ENCODE measurements at regions not wholly inside any gene's neighbourhood (a gene's known extent, or its start where the extent isn't known, plus 50 kb on each side); places are given as distances from the start of the nearest gene placed in this dataset.

DNA sequence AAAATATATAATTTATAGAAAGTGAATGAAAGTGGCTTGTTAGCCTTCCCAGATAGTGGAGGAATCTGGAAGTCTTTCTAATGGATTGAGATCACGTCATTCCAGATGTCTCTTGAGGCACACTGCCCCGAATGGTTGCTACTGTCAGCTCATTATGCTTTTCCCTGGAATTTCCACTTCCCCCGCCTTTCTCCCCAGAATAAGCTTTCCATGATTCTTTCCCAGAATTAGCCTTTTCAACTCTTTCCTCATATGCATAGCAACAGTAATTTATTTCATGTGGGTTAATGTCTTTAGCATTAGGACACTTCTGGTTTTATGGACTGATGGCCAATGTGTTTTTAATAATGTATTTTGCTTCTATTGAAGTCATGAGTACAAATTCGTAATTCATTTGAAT, 81.5 kb downstream of the PALM2AKAP2 start:
- H3K4me3 Mint-ChIP-seq: no peak overlapping the region
- H3K36me3 Mint-ChIP-seq (ENCODE audit: low read depth): no peaks in the 10 kb centered on the region
- TF ChIP-seq, protein P1, sequence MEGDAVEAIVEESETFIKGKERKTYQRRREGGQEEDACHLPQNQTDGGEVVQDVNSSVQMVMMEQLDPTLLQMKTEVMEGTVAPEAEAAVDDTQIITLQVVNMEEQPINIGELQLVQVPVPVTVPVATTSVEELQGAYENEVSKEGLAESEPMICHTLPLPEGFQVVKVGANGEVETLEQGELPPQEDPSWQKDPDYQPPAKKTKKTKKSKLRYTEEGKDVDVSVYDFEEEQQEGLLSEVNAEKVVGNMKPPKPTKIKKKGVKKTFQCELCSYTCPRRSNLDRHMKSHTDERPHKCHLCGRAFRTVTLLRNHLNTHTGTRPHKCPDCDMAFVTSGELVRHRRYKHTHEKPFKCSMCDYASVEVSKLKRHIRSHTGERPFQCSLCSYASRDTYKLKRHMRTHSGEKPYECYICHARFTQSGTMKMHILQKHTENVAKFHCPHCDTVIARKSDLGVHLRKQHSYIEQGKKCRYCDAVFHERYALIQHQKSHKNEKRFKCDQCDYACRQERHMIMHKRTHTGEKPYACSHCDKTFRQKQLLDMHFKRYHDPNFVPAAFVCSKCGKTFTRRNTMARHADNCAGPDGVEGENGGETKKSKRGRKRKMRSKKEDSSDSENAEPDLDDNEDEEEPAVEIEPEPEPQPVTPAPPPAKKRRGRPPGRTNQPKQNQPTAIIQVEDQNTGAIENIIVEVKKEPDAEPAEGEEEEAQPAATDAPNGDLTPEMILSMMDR (IDR thresholded peaks at IDR 0.05; ENCODE audit: unreplicated experiment in 3 of 3): no peak
- peaks cover 2% of the 10 kb centered on the region for H3K9me3 Mint-ChIP-seq
- H3K27me3 Mint-ChIP-seq (ENCODE audit: low read depth): no peaks in the 10 kb centered on the region
- no peak overlapping the region for H3K27ac Mint-ChIP-seq
- peaks cover 35% of the 10 kb centered on the region for H3K4me1 Mint-ChIP-seq

DNA sequence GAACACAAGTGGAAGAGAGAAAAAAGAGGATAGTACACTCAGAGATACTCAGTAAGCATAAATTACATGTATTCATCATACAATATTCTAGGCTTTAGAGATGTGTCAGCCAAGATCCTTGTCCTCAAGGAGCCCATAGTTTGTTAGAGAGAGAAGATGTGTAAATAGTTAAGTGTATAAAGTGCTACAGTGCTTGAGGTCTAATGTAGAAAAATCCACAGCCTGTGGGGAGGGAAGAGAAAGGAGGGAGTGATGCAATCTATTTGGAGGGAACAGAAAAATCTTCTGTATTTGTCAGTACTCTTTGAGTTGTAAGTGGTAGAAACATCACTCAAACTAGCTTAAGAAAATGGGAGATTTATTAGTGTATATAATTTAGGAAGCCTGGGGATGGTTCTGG, 81.9 kb downstream of the PALM2AKAP2 start:
- no peak overlapping the region for H3K27ac Mint-ChIP-seq
- no peaks in the 10 kb centered on the region for H3K27me3 Mint-ChIP-seq (ENCODE audit: low read depth)
- peaks cover 2% of the 10 kb centered on the region for H3K9me3 Mint-ChIP-seq
- H3K4me3 Mint-ChIP-seq: no peak overlapping the region
- peaks cover 36% of the 10 kb centered on the region for H3K4me1 Mint-ChIP-seq
- H3K36me3 Mint-ChIP-seq (ENCODE audit: low read depth): no peaks in the 10 kb centered on the region
- TF ChIP-seq, protein P1 (IDR thresholded peaks at IDR 0.05; ENCODE audit: unreplicated experiment in 3 of 3): no peak

DNA sequence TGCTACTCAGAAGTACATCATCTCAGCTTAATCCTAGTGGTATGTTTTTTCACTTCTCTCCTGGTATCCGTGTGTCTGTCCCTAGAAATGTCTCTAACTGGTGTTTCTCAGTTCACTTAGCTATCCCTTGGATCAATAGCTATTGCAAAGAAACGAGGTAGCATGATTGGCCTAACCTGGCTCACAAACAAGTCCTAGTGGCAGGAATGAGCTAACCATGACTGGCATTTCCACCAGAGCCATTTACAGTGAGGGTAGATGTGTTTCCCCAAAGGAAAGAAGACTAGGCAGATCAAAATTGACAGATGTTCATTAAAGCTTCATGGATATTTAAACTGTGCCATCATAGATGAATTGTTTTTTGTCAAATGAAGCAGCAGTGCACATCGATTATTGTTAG, 82.5 kb downstream of the PALM2AKAP2 start:
- Mint-ChIP-seq H3K27me3 (ENCODE audit: low read depth) (no peaks in the 10 kb centered on the region), H3K27ac (no peak overlapping the region), H3K36me3 (ENCODE audit: low read depth) (no peaks in the 10 kb centered on the region), H3K4me1 (peaks cover 36% of the 10 kb centered on the region), H3K9me3 (peaks cover 2% of the 10 kb centered on the region), H3K4me3 (no peak overlapping the region)
- TF ChIP-seq, protein P1 (IDR thresholded peaks at IDR 0.05; ENCODE audit: unreplicated experiment in 3 of 3): no peak

DNA sequence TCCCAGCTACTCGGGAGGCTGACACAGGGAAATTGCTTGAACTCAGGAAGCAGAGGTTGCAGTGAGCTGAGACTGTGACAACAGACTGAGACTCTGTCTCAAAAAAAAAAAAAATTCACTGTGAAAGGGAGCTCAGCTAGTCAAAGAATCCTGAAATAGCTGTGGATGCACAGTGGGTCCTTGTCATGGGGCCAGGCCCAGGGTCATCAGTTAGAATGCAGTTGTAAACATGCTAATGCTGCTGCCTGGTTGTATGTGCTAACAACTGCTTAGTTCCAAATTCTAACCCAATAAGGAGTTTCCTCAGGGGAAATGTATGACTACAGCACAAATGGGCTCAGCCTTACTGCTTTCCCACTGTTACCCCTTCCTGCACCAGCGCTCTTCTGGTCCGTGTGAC, 84.0 kb downstream of the PALM2AKAP2 start:
- Mint-ChIP-seq H3K27me3 (ENCODE audit: low read depth) (no peaks in the 10 kb centered on the region), H3K27ac (no peak overlapping the region), H3K4me3 (no peak overlapping the region), H3K4me1 (peaks cover 40% of the 10 kb centered on the region), H3K9me3 (peaks cover 2% of the 10 kb centered on the region), H3K36me3 (ENCODE audit: low read depth) (no peaks in the 10 kb centered on the region)
- TF ChIP-seq, protein P1 (IDR thresholded peaks at IDR 0.05; ENCODE audit: unreplicated experiment in 3 of 3): no peak

DNA sequence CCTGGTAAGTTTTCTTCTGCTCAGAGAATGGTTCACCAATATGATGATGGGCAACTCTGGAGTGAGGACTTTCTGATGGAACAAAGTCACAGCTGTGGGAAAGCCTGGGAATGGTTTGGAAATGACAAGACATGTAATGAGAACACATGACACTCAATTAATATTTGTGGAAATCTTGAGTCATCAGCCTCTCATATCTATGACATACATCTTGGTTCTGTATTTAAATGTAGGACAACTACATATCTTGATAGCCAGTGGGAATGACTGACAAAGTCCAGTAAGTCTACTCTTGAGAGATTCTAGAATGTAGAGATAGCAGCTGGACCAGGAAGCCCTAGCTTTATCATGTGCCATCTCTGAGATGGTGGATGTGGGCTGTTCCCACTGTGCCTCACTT, 85.5 kb downstream of the PALM2AKAP2 start:
- Mint-ChIP-seq H3K27me3 (ENCODE audit: low read depth) (no peaks in the 10 kb centered on the region), H3K4me1 (peaks cover 37% of the 10 kb centered on the region), H3K27ac (no peak overlapping the region), H3K36me3 (ENCODE audit: low read depth) (no peaks in the 10 kb centered on the region), H3K9me3 (peaks cover 2% of the 10 kb centered on the region), H3K4me3 (no peak overlapping the region)
- TF ChIP-seq, protein P1 (IDR thresholded peaks at IDR 0.05; ENCODE audit: unreplicated experiment in 3 of 3): no peak

DNA sequence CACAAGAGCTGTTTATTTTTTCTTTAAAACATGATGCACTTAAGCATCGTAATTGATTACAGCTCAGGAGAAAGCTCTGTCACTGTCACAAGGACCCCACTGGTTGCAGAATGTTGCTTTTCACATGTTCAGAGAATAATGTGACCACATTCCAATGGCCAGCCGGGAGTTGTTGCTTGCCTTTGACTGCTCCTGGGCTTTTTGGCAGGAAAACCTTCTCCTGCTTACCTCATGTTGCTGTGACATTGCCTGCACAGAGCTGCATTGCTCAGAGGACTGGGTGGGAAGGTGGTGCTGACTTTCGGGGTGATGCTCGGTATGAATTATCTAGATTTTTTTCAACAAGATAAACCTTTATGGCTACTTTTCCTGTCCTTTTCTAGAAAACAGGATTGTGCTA, 88.2 kb downstream of the PALM2AKAP2 start:
- no peak overlapping the region for H3K4me3 Mint-ChIP-seq
- H3K4me1 Mint-ChIP-seq: peaks cover 37% of the 10 kb centered on the region
- H3K36me3 Mint-ChIP-seq (ENCODE audit: low read depth): no peaks in the 10 kb centered on the region
- H3K27ac Mint-ChIP-seq: no peak overlapping the region
- TF ChIP-seq, protein P1 (IDR thresholded peaks at IDR 0.05; ENCODE audit: unreplicated experiment in 3 of 3): no peak
- H3K9me3 Mint-ChIP-seq: peaks cover 2% of the 10 kb centered on the region
- H3K27me3 Mint-ChIP-seq (ENCODE audit: low read depth): no peaks in the 10 kb centered on the region
